Astrocyte (in vitro differentiated cells and primary cell): ENCODE measurements at regions not wholly inside any gene's neighbourhood (a gene's known extent, or its start where the extent isn't known, plus 50 kb on each side); places are given as distances from the start of the nearest gene placed in this dataset.
"Not testable (repeated sequence)": the region's sequence is repeated elsewhere in the genome, so short reads cannot be mapped to it uniquely, and the experiment has no call there.

ENCODE experiments used
- CTCF ChIP-seq: IDR thresholded peaks from 2 replicates; pipeline ENCODE4 v1.5.1; 2011; ENCODE audit warnings: low read depth, mild to moderate bottlenecking, inconsistent platforms, low read length, moderate library complexity; ENCODE audit not compliant: insufficient read depth
- EZH2 ChIP-seq: IDR thresholded peaks from 2 replicates; pipeline ENCODE4 v1.6.1; 2012; ENCODE audit warnings: mild to moderate bottlenecking, low read length, inconsistent platforms; ENCODE audit not compliant: insufficient read depth

GRCh38 chr6:25160134-25160533 lies 119.0 kb upstream of the CARMIL1 start:
- TF ChIP-seq CTCF, EZH2: not testable (repeated sequence)
